NCI-H82 (cell line): ENCODE measurements at regions not wholly inside any gene's neighbourhood (a gene's known extent, or its start where the extent isn't known, plus 50 kb on each side); places are given as distances from the start of the nearest gene placed in this dataset.

Experiments used
- DNase-seq: peaks from one replicate; lab custom pipeline; 2025; lab: John Stamatoyannopoulos, UW

DNA sequence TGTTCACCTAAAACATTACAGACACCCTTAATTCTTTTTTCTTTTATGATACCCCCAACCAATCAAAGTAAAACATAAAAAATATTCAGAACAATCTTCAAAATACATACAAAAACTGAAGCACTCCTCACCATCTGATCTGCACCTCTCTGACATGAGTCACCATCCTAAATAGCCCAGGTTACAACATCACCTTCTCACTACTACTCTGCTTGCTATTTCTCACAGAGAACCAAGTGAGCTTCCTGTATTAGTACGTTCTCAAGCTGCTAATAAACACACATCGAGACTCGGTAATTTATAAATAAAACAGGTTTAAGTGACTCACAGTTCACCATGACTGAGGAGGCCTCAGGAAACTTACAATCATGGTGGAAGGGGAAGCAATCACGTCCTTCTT is 183.5 kb downstream of the CBLN2 start:
- DNase-seq: no peak

DNA sequence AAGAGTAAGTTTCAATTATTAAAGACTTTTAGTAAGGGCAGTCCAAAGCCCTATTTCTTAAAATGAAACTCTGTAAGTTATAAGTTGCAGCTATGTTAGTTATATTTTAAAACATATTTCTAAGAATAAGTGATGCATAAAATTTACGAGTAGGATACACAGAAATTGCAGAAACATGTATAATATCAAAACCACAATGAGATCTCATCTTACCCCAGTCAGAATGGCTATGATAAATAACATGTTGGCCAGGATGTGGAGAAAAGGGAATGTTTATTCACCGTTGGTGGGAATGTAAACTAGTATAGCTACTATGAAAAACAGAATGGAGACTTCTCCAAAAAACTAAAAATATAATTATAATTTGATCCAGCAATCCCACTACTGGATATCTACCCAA is 201.2 kb downstream of the CBLN2 start:
- DNase-seq: no peak

GRCh38 chr18:72339976-72340375 is 204.2 kb downstream of the CBLN2 start:
- no peak for DNase-seq

DNA sequence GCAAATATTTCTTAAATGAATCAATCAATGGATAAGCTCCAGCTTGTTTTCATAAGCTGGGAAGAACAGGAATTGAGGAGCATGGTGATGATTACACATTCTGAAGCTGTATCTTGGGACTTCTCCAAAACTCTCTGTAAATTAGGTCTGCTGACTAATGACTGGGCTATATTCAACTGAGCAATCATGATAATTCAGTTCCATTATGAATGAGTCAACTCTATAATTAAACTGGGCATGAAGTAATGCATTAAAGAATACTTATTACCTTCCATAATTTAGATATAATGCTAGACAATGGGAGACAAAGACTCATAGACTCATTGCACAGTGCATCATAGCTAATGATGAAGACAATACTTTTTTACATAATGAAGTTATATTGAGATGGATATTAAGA is 207.4 kb downstream of the CBLN2 start:
- DNase-seq: no peak

DNA sequence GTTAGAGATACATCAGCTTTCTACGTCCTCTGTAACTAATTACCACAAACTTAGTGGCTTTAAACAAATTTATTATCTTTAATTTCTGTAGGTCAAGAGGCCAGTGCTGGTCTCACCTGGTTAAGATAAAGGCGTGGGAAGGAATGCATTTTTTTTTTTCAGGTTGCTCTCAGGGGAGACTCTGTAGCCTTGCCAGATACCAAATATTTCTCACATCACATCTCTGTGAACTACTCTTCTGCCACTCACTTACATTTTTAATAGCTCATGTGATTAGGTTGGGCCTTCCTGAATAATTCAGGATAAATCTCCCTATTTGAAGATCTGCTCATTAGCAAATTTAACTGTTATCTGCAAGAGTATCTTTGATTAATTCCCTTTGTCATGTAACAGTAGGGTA is 214.6 kb downstream of the CBLN2 start:
- no peak for DNase-seq

DNA sequence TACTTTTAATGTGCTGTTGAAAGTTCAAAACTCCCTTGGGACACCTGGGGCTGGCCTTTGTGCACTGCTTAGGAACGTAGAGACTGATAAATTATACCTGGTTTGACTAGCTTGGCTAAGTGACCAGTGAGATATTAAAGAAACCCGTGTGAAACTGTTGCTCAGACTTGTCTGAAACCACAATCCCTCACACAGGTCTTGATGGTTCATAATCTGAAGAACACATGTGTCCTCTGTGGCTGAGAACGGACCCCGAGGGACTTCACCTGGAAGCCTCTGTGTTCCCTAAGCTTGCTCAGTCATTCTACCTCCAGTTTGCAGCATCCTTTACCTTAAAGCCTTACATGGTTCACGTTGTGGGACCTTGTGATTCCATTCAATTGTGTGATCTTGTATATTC is 218.8 kb downstream of the CBLN2 start:
- no peak for DNase-seq

DNA sequence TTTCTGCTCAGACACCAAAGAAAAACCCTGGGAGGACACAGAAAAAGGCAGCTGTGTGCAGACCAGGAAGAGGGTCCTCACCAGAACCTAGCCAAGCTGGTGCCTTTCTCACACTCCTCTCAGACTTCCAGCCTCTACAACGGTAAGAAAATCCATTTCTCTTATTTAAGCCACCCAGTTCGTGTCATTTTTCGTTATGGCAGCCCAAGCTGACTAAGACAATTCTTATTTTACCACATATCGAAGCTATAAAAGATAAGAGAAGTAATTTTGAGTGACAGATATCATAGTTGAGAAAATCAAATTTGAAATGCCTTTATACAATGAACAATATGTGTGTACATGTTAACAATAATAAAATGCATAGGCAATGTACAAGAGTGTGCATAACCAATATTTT is 219.5 kb downstream of the CBLN2 start:
- no peak for DNase-seq

DNA sequence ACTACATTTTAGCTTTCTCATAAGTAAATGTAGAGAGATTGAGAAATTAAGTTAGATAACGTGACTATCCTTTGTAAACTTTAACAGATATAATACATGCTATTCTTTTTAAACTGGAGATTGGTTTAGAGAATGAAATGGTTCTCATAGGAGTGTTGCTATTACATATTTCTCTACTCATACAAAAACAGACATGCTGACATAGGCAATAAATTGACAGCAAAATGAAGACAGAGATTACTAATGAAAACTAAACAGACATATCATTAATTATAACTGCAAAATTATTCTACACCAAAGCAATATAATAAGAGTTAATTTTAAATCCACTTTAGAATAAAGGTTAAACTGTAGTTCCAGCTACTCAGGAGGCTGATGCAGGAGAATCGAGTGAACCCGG is 227.6 kb downstream of the CBLN2 start:
- no peak for DNase-seq

- DNase-seq: no peak
Measured at GRCh38 chr18:72283148-72283925, 260.8 kb downstream of the CBLN2 start.

DNA sequence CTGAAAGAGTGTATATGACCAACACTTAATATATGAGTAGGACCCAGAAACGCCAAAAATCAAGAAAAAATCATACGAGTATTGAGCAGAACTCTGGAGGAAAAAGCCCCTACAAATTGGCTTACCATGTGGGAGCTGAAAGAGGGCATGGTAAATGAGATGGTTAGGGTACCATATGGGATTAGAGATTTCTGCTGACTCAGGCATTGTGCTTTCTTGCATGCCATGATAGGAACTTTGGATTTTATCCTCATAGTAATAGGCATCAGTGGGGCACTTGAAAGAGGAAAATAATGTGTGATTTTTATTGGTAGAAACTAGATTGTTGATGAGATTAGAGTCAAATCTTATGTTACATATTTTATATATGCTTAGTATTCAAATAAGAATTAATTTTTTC is 271.1 kb downstream of the CBLN2 start:
- no peak for DNase-seq

- no peak for DNase-seq
Measured at GRCh38 chr18:72261590-72261989, 282.6 kb downstream of the CBLN2 start.

DNA sequence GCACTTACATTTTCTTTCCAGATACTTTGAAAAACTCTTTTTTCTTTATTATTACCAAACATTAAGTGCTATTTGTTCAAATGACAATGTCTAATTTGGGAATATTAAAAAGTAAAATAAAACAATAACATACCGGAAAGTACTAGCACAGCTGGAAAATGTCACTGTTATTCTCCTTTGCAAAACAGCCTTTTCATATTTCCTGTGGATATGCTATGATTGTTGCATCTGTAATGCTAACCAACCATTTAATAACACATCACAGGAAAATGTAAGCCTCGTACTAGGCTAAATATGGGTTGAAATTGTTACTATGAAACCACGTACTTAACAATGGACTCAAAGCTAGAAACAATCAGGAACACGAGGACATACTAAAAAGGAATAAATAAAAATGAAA is 298.1 kb downstream of the CBLN2 start:
- no peak for DNase-seq

DNA sequence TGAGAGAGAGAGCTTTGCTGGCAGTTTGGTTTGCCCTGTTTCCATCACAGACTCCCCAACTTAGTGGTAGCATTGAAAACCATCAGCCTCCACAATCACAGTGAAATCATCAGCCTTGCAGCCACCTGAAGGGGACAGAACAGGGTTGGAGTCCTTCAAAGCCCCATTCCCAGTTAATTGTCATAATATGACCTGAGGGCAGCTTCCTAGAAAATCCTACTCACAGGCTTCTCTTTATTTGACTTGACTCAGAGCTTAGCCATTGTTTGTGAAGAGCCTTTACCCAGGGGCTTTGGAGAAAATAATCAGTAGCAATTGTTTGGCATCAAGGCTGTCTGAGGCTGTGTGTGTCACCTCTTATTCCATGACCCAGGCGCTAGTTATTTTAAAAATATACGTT is 308.7 kb downstream of the CBLN2 start:
- DNase-seq: no peak

GRCh38 chr18:72233106-72233505 is 311.0 kb downstream of the CBLN2 start:
- no peak for DNase-seq

- no peak for DNase-seq
Measured at GRCh38 chr18:72232644-72233043, 311.5 kb downstream of the CBLN2 start.

DNA sequence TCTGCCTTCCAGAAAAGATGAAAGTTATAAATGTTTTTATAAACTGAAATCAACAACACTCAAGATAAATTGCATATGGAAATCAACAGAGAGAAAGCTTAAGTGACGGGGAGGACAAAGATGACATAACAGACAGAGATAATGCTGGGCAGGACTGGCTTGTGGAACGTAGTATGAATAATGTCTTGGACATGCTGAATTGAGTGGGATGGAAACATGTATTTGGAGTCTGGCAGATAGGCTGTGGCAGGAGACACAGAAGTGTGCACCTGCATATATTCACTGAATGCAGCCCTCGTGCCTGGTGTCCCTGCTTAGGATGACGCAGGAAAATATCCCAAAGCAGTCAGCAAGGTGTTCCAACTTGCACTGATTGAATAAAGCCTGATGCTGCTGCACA is 318.2 kb downstream of the CBLN2 start:
- DNase-seq: no peak

DNA sequence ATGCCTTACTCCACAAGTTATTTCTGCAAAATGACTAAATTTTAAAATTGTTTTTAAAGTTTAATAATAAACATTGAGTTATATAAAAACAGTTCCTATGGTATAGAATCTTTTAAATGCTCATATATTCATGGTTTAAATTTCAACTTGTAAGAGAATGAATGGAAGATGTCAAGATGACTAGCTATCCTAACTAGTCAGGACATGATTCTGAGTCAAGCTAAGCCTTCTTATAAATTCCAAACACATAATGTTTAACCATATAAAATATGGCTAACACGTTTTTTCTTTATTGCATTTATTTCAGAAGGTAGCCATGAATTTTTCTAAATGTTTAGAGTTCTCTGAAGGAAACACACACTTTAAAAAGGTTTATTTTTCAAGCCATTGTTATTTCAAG is 320.4 kb downstream of the CBLN2 start:
- DNase-seq: no peak

DNA sequence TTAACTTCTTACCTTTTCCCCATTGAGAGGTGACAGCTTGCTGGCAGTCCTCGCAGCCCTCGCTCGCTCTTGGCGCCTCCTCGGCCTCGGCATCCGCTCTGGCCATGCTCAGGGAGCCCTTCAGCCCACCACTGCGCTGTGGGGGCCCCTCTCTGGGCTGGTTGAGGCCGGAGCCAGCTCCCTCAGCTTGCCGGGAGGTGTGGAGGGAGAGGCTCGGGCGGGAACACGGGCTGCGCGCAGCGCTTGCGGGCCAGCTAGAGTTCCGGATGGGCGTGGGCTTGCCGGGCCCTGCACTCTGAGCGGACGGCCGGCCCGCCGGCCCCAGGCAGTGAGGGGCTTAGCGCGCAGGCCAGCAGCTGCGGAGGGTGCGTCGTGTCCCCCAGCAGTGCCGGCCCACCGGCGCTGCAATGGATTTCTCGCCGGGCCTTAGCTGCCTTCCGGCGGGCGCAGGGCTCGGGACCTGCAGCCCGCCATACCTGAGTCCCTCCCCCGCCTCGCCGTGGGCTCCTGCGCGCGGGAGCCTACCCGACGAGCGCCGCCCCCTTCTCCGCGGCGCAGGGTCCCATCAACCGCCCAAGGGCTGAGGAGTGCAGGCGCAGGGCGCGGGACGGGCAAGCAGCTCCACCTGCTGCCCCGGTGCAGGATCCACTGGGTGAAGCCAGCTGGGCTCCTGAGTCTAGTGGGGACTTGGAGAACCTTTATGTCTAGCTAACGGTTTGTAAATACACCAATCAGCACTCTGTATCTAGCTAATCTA is 335.0 kb downstream of the CBLN2 start:
- no peak for DNase-seq

DNA sequence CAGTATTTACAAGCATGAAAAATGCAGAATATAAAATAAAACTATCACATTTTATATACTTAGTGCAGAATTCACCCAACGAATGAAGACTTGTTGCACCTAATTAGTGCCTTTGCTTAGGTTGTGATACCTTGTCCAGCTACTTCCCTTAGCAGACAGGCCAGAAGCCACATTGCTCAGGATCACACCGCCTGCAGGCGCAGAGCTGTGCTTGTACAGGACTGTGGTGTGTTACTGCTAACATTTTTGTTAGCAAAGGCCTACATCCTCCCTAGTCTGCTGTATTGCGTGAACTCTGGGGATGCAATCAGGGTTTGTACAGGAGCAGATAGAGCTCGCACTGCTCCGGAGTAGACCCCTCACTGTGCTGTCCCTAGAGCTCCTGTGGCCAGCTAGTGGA is 336.9 kb downstream of the CBLN2 start:
- DNase-seq: no peak

GRCh38 chr18:72206814-72207213 is 337.3 kb downstream of the CBLN2 start:
- DNase-seq: no peak

DNA sequence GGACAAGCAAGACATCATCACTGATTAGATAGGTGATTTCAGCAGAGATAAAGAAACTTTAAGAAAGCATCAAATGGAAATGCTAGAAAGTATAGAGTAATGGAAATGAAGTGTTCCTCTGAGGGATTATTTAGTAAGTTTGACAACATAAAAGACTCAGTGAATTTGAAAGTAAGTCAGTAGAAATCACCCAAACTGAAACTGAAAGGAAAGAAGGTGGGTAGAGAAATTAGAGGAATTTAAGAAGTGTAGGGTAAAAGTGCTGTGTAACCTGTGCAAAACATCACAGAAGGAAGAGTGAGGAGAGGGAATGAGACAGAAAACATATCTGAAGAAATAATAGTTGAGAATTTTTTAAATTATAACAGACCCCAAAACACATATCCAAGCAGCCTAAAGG is 343.1 kb downstream of the CBLN2 start:
- DNase-seq: no peak

DNA sequence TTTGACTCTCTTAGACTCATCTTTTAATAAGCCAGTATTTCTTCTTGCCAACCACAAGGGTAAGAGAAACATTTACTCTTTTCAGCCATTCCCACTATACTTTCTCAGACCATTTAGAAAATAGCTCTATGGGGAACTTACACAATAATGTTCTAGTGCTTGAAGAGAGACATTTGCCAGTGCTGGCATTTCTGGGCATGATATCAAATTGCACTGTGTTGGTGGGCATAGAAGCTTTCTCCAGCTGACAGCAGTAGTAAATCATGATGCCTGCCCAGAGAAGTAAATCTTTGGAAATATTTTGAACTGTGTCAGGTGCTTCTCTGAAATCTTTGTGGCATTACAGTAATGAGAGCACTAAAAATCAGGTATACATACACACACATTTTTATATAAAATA is 346.6 kb downstream of the CBLN2 start:
- no peak for DNase-seq

DNA sequence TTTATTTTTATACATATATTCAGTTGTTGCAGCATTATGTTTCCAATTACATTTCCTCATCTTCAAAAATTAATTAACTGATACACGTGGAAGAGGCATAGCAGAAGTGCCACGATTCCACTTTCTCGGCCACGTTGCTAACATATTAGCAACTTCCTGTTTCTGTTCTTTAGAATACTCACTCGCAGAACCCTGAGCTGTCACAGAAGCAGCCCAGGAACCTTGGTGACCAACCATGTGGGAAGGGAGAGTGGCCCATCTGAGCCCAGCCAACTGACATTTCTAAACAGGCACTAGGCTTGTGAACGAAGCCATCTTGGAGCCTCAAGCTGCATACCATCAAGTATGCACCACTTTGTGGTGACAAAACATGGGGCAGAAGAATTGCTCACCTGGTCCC is 350.1 kb downstream of the CBLN2 start:
- no peak for DNase-seq

GRCh38 chr18:72187956-72188355 is 356.2 kb downstream of the CBLN2 start:
- no peak for DNase-seq
